Endothelial cell of umbilical vein (primary cell): ENCODE measurements at regions not wholly inside any gene's neighbourhood (a gene's known extent, or its start where the extent isn't known, plus 50 kb on each side); places are given as distances from the start of the nearest gene placed in this dataset.
"Not testable (repeated sequence)": the region's sequence is repeated elsewhere in the genome, so short reads cannot be mapped to it uniquely, and the experiment has no call there.

Source experiments
- BruUV-seq: library from RNA; stranded (reverse); fragments of 400-500 nt; replicated peaks from 2 replicates; lab custom pipeline; 2021; lab: Mats Ljungman, UMichigan
- CTCF ChIA-PET: fragments of 300-600, 350-600 bp; sonication (Branson Sonifier 250); formaldehyde crosslinking; loops from one replicate; lab custom pipeline; 2021; ENCODE audit warnings: antibody characterized with exemption, inconsistent platforms; lab: Charles Lee
- POLR2A ChIA-PET: fragments of 300-600, 350-600 bp; sonication (Branson Sonifier 250); formaldehyde crosslinking; loops from one replicate; lab custom pipeline; 2021; ENCODE audit warnings: antibody characterized with exemption, inconsistent platforms; lab: Charles Lee
- DNase-seq: peaks from one replicate; pipeline ENCODE4 v3.0.0-alpha.2; 2011; ENCODE audit warnings: low read depth, low spot score
- FAIRE-seq: peaks from 2 replicates; lab custom pipeline; 2011; peaks lifted over from hg19 to GRCh38; lab: Jason Lieb, UNC
- H2AFZ ChIP-seq: 2 replicates; pipeline ENCODE4 v1.6.0; 2012; ENCODE audit warnings: low read depth, low read length, control low read depth, inconsistent platforms
- H3K27ac ChIP-seq: 2 replicates; pipeline ENCODE4 v1.5.1; 2011; ENCODE audit warnings: low read depth, mild to moderate bottlenecking, control low read depth, low read length, moderate library complexity; ENCODE audit not compliant: insufficient read depth
- H3K27me3 ChIP-seq, 2 experiments: 2 replicates each; pipeline versions ENCODE4 v1.6.0 to v1.6.1; 2011; ENCODE audit warnings: low read length in 2 of 2, mixed read lengths in 1 of 2; ENCODE audit not compliant: control insufficient read depth in 2 of 2, insufficient read depth in 2 of 2
- H3K36me3 ChIP-seq, 2 experiments: 2 replicates in 1 of 2; 3 replicates in 1 of 2; pipeline ENCODE4 v1.5.1; 2011; ENCODE audit warnings: low read length in 2 of 2, mild to moderate bottlenecking in 1 of 2, moderate library complexity in 1 of 2; ENCODE audit not compliant: control insufficient read depth in 2 of 2, insufficient read depth in 2 of 2; ENCODE audit errors: extremely low read depth in 1 of 2
- H3K4me1 ChIP-seq: 3 replicates; pipeline ENCODE4 v1.5.1; 2011; ENCODE audit warnings: mild to moderate bottlenecking, low read length; ENCODE audit not compliant: control insufficient read depth, insufficient read depth; ENCODE audit errors: extremely low read depth
- H3K4me2 ChIP-seq: 2 replicates; pipeline ENCODE4 v1.6.1; 2011; ENCODE audit warnings: low read length, control low read depth, mixed read lengths; ENCODE audit not compliant: insufficient read depth
- H3K4me3 ChIP-seq, 3 experiments: fragments of 200-600 bp in 1 of 3; sonication (generic), shearing (Covaris generic) in 1 of 3; replicated peaks in 1 of 3; 2 replicates each; pipeline ENCODE4 v1.5.1; 2011 to 2016; ENCODE audit warnings: control low read depth in 3 of 3, low read length in 3 of 3, mild to moderate bottlenecking in 2 of 3, inconsistent platforms in 1 of 3, low read depth in 1 of 3, moderate library complexity in 1 of 3; ENCODE audit not compliant: insufficient read depth in 1 of 3
- H3K79me2 ChIP-seq: 2 replicates; pipeline ENCODE4 v1.6.0; 2012; ENCODE audit warnings: low read length, inconsistent platforms; ENCODE audit not compliant: control insufficient read depth, insufficient read depth
- H3K9ac ChIP-seq: replicated peaks from 2 replicates; pipeline ENCODE3; 2011; ENCODE audit warnings: low read length, control low read depth; ENCODE audit not compliant: insufficient read depth; ENCODE audit errors: extremely low read depth
- H3K9me1 ChIP-seq: replicated peaks from 3 replicates; pipeline ENCODE4 v1.6.0; 2011; ENCODE audit warnings: mild to moderate bottlenecking, low read length; ENCODE audit not compliant: control insufficient read depth, insufficient read depth; ENCODE audit errors: extremely low read depth
- H3K9me3 ChIP-seq: replicated peaks from 2 replicates; pipeline ENCODE4 v1.5.1; 2012; ENCODE audit warnings: low read length, inconsistent platforms; ENCODE audit not compliant: control insufficient read depth, insufficient read depth
- H4K20me1 ChIP-seq: replicated peaks from 2 replicates; pipeline ENCODE3; 2011; ENCODE audit warnings: mild to moderate bottlenecking, low read length; ENCODE audit not compliant: control insufficient read depth, insufficient read depth; ENCODE audit errors: extremely low read depth
- EZH2 ChIP-seq: IDR thresholded peaks from 2 replicates; pipeline ENCODE4 v1.6.1; 2012; ENCODE audit warnings: borderline replicate concordance, low read depth, mild to moderate bottlenecking, moderate library complexity, low read length, inconsistent platforms; ENCODE audit not compliant: severe bottlenecking
- FOS ChIP-seq: IDR thresholded peaks from 2 replicates; pipeline ENCODE4 v1.6.1; 2011; ENCODE audit warnings: mild to moderate bottlenecking, low read length, moderate library complexity, borderline replicate concordance; ENCODE audit not compliant: insufficient read depth
- GATA2 ChIP-seq: IDR thresholded peaks from 2 replicates; pipeline ENCODE4 v1.7.0; 2011; ENCODE audit warnings: low read depth, mild to moderate bottlenecking, moderate library complexity, mixed read lengths, low read length; ENCODE audit not compliant: insufficient read length, insufficient read depth
- JUN ChIP-seq: IDR thresholded peaks from 2 replicates; pipeline ENCODE4 v1.6.1; 2011; ENCODE audit warnings: borderline replicate concordance, low read depth; ENCODE audit not compliant: insufficient read length, insufficient read depth
- MYC ChIP-seq: IDR thresholded peaks from one replicate; pipeline ENCODE4 v1.6.1; 2011; ENCODE audit warnings: mild to moderate bottlenecking, low read depth, low read length
- POLR2A ChIP-seq: IDR thresholded peaks from 2 replicates; pipeline ENCODE4 v1.6.1; 2012; ENCODE audit warnings: low read depth, mild to moderate bottlenecking, control low read depth, low read length
- POLR2AphosphoS5 ChIP-seq: IDR thresholded peaks from 2 replicates; pipeline ENCODE4 v1.6.1; 2012; ENCODE audit warnings: low read depth, mild to moderate bottlenecking, control low read depth, low read length, moderate library complexity; ENCODE audit not compliant: insufficient read depth
- dilution Hi-C: fragments of 300-500 bp; cut with MboI; formaldehyde crosslinking; loops from one replicate; pipeline ENCODE4 v1.15.0; 2019; ENCODE audit warnings: low sequenced_read_pairs; ENCODE audit not compliant: extremely low pct_ligation_motif_present
- intact Hi-C: fragments of 100-400 bp; cut with micrococcal nuclease; formaldehyde crosslinking; loops from one replicate; pipeline ENCODE4 v1.10.0; 2022
- TF ChIP-seq, protein P1 (sequence below), 2 donors: IDR thresholded peaks; 1 replicate in 1 of 2; 2 replicates in 1 of 2; pipeline ENCODE4 v1.5.1; 2011; ENCODE audit warnings: low read length in 2 of 2, mild to moderate bottlenecking in 2 of 2, moderate library complexity in 2 of 2, control low read depth in 1 of 2, inconsistent platforms in 1 of 2, low read depth in 1 of 2; ENCODE audit not compliant: insufficient read depth in 1 of 2; ENCODE audit errors: extremely low read depth in 1 of 2
- TF ChIP-seq, protein P2 (sequence below): IDR thresholded peaks from 2 replicates; pipeline ENCODE4 v1.6.1; 2011; ENCODE audit not compliant: insufficient read depth, insufficient read length

DNA sequence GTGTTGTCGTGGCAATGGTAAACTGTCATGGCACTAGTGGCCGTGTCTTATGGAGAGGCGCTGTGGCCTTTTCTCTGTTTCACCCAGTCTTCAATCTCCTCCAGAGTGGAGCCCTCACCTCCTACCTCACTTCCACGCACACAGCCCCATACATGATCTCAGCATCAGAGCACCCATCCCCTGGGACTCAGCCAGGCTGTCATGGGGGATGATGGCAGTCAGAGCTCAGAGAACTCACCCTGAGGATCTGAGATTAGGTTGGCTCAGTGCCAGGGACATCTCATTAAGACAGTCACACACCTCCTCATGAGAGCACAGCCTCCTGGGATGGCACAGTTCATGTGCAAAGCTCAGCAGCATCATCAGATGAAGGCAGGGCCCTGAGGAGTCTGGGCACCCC is 316.3 kb downstream of the ADGRD1 start:
- H3K79me2 ChIP-seq, H3K9me1 ChIP-seq, intact Hi-C loops, dilution Hi-C loops, H3K4me1 ChIP-seq, H3K36me3 ChIP-seq, BruUV-seq, H3K4me3 ChIP-seq, H3K9ac ChIP-seq, FAIRE-seq, H3K27ac ChIP-seq, H3K27me3 ChIP-seq, H2AFZ ChIP-seq, DNase-seq, H4K20me1 ChIP-seq, POLR2A ChIA-PET, H3K4me2 ChIP-seq, H3K9me3 ChIP-seq, CTCF ChIA-PET: not testable (repeated sequence)

GRCh38 chr12:131271724-131272123 is 318.0 kb downstream of the ADGRD1 start:
- TF ChIP-seq, protein P1, sequence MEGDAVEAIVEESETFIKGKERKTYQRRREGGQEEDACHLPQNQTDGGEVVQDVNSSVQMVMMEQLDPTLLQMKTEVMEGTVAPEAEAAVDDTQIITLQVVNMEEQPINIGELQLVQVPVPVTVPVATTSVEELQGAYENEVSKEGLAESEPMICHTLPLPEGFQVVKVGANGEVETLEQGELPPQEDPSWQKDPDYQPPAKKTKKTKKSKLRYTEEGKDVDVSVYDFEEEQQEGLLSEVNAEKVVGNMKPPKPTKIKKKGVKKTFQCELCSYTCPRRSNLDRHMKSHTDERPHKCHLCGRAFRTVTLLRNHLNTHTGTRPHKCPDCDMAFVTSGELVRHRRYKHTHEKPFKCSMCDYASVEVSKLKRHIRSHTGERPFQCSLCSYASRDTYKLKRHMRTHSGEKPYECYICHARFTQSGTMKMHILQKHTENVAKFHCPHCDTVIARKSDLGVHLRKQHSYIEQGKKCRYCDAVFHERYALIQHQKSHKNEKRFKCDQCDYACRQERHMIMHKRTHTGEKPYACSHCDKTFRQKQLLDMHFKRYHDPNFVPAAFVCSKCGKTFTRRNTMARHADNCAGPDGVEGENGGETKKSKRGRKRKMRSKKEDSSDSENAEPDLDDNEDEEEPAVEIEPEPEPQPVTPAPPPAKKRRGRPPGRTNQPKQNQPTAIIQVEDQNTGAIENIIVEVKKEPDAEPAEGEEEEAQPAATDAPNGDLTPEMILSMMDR (IDR thresholded peaks at IDR 0.05; ENCODE audit: extremely low read depth in 1 of 2, insufficient read depth in 1 of 2, low read depth in 1 of 2, low read length in 2 of 2): no peak
- no peak for TF ChIP-seq GATA2
- TF ChIP-seq MYC: no peak
- no peak for TF ChIP-seq JUN
- TF ChIP-seq POLR2AphosphoS5: no peak
- no peak for TF ChIP-seq FOS
- TF ChIP-seq EZH2: no peak
- TF ChIP-seq, protein P2, sequence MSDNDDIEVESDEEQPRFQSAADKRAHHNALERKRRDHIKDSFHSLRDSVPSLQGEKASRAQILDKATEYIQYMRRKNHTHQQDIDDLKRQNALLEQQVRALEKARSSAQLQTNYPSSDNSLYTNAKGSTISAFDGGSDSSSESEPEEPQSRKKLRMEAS: no peak
- no peak for TF ChIP-seq POLR2A
- BruUV-seq: no TSS peak
- H3K79me2 ChIP-seq: no peaks in the 10 kb centered on the region
- peaks cover 2% of the 10 kb centered on the region for H3K9me3 ChIP-seq
- no peaks in the 10 kb centered on the region for H4K20me1 ChIP-seq
- no peaks in the 10 kb centered on the region for H3K4me1 ChIP-seq
- no peak overlapping the region for H3K4me3 ChIP-seq
- H3K27me3 ChIP-seq: no peaks in the 10 kb centered on the region
- dilution Hi-C loops: no loop called here
- intact Hi-C loops: no loop called here
- FAIRE-seq (no peak), DNase-seq (no peak)
- CTCF ChIA-PET: no interaction called here
- H3K27ac ChIP-seq: no peak overlapping the region
- H2AFZ ChIP-seq: no peak overlapping the region
- POLR2A ChIA-PET: no interaction called here
- no peak overlapping the region for H3K4me2 ChIP-seq
- no peak overlapping the region for H3K9ac ChIP-seq
- no peaks in the 10 kb centered on the region for H3K9me1 ChIP-seq
- no peaks in the 10 kb centered on the region for H3K36me3 ChIP-seq

- H4K20me1 ChIP-seq, H3K27me3 ChIP-seq, DNase-seq, H3K4me1 ChIP-seq, H3K9me3 ChIP-seq, H3K9ac ChIP-seq, POLR2A ChIA-PET, dilution Hi-C loops, CTCF ChIA-PET, H3K36me3 ChIP-seq, FAIRE-seq, H3K79me2 ChIP-seq, intact Hi-C loops, H3K4me2 ChIP-seq, BruUV-seq, H3K9me1 ChIP-seq, H2AFZ ChIP-seq, H3K4me3 ChIP-seq, H3K27ac ChIP-seq: not testable (repeated sequence)
These were observed 318.6 kb downstream of the ADGRD1 start for GRCh38 chr12:131272283-131272814.
